Parathyroid adenoma (tissue), 2 donors: ENCODE measurements at regions not wholly inside any gene's neighbourhood (a gene's known extent, or its start where the extent isn't known, plus 50 kb on each side); places are given as distances from the start of the nearest gene placed in this dataset.

Experiments
- H2AFZ ChIP-seq: fragments of 300-600 bp; sonication (generic); one replicate; pipeline ENCODE4 v1.7.0; 2017; ENCODE audit warnings: antibody characterized with exemption, mild to moderate bottlenecking
- H3K27ac ChIP-seq: fragments of 300-600 bp; sonication (generic); one replicate; pipeline ENCODE4 v1.7.0; 2017
- H3K27me3 ChIP-seq: fragments of 300-600 bp; sonication (generic); one replicate; pipeline ENCODE4 v1.7.0; 2017; ENCODE audit warnings: low read length; ENCODE audit not compliant: control insufficient read depth, insufficient read depth
- H3K36me3 ChIP-seq: fragments of 300-600 bp; sonication (generic); one replicate; pipeline ENCODE4 v1.7.0; 2017; ENCODE audit warnings: low read length; ENCODE audit not compliant: control insufficient read depth, insufficient read depth
- H3K4me1 ChIP-seq: fragments of 300-600 bp; sonication (generic); one replicate; pipeline ENCODE4 v1.7.0; 2017; ENCODE audit warnings: control low read depth
- H3K4me2 ChIP-seq: fragments of 300-600 bp; sonication (generic); one replicate; pipeline ENCODE4 v1.7.0; 2017; ENCODE audit warnings: low read length
- H3K4me3 ChIP-seq: fragments of 300-600 bp; sonication (generic); one replicate; pipeline ENCODE4 v1.7.0; 2017; ENCODE audit warnings: low read depth, low read length
- H3K79me2 ChIP-seq: fragments of 300-600 bp; sonication (generic); one replicate; pipeline ENCODE4 v1.7.0; 2017; ENCODE audit warnings: control low read depth
- H3K9ac ChIP-seq: fragments of 300-600 bp; sonication (generic); one replicate; pipeline ENCODE4 v1.7.0; 2017; ENCODE audit warnings: mild to moderate bottlenecking
- H3K9me3 ChIP-seq: fragments of 300-600 bp; sonication (generic); one replicate; pipeline ENCODE4 v1.7.0; 2017; ENCODE audit warnings: low read length; ENCODE audit not compliant: control insufficient read depth
- TF ChIP-seq, protein P1 (sequence below): fragments of 300-600 bp; sonication (generic); IDR thresholded peaks from one replicate; pipeline ENCODE4 v1.7.0; 2017; ENCODE audit warnings: antibody characterized with exemption, mild to moderate bottlenecking
- donor health status: primary hyperparathyroidism.

DNA sequence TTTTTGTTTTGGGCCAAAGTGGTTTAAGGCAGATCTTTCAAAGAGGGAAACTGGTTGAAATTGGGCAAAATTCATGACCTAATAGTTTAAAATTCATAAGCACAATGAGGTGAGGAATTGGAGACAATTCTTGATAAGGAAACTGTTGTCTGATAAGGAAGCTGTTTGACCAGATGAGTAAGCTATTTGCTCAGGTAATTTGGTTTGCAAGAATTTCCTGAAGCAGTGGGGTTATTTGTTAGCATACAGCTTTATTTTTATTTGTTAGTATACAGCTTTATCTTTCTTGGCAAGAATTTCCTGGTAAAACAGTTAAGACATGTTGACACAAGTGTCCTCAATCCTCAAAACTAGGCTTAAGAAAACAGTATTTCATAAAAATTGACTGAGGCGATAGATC is 559.0 kb downstream of the GALC start:
- Histone ChIP-seq H3K27ac (no peak overlapping the region), H3K4me2 (no peak overlapping the region), H3K4me1 (no peaks in the 10 kb centered on the region), H3K79me2 (no peaks in the 10 kb centered on the region), H3K9me3 (no peaks in the 10 kb centered on the region), H2AFZ (no peak overlapping the region), H3K4me3 (no peak overlapping the region), H3K27me3 (no peaks in the 10 kb centered on the region), H3K9ac (no peak overlapping the region), H3K36me3 (no peaks in the 10 kb centered on the region)
- TF ChIP-seq, protein P1, sequence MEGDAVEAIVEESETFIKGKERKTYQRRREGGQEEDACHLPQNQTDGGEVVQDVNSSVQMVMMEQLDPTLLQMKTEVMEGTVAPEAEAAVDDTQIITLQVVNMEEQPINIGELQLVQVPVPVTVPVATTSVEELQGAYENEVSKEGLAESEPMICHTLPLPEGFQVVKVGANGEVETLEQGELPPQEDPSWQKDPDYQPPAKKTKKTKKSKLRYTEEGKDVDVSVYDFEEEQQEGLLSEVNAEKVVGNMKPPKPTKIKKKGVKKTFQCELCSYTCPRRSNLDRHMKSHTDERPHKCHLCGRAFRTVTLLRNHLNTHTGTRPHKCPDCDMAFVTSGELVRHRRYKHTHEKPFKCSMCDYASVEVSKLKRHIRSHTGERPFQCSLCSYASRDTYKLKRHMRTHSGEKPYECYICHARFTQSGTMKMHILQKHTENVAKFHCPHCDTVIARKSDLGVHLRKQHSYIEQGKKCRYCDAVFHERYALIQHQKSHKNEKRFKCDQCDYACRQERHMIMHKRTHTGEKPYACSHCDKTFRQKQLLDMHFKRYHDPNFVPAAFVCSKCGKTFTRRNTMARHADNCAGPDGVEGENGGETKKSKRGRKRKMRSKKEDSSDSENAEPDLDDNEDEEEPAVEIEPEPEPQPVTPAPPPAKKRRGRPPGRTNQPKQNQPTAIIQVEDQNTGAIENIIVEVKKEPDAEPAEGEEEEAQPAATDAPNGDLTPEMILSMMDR, result no peak

DNA sequence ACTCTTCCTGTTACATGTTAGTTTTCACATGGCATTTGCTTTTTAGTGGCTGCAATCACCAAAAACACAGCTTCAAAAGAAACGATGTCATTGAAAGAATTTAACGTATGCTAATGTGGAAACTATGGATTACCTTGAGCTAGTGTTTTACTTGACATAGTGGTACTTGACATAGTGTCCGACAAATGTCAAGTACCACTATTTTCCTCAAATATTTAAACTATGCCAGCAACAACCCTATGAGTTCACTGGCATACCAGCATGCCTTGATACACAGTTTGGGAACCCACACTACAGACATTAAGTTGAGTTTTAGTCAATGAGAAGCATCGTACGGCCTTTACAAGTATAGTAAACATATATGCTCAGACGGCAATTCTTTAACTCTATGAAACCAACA is 560.3 kb downstream of the GALC start:
- Histone ChIP-seq H3K4me1 (no peaks in the 10 kb centered on the region), H3K9ac (no peak overlapping the region), H3K27me3 (no peaks in the 10 kb centered on the region), H3K36me3 (no peaks in the 10 kb centered on the region), H3K9me3 (no peaks in the 10 kb centered on the region), H3K4me2 (no peak overlapping the region), H3K27ac (no peak overlapping the region), H3K79me2 (no peaks in the 10 kb centered on the region), H2AFZ (no peak overlapping the region), H3K4me3 (no peak overlapping the region)
- TF ChIP-seq, protein P1, result no peak

DNA sequence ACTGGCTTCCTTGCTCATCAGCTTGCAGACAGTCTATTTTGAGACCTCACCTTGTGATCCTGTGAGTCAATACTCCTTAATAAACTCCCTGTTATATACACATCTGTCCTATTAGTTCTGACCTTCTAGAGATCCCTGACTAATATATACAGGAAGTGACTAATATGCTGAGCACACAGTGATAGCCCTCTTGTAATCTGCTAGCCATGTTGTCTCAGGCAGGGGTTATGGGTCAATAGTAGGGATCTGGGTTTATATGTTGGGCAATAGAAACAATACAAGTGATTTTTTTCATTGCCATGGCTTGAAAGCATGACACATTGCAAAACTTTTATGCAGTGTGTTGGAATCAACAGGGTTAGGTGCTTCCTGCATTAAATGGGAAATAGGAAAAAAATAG is 562.2 kb downstream of the GALC start:
- no peak overlapping the region for H3K4me3 ChIP-seq
- no peak overlapping the region for H2AFZ ChIP-seq
- H3K9me3 ChIP-seq, result no peaks in the 10 kb centered on the region
- H3K27ac ChIP-seq, result no peak overlapping the region
- no peaks in the 10 kb centered on the region for H3K27me3 ChIP-seq
- H3K9ac ChIP-seq, result no peak overlapping the region
- no peaks in the 10 kb centered on the region for H3K79me2 ChIP-seq
- TF ChIP-seq, protein P1, result no peak
- no peaks in the 10 kb centered on the region for H3K36me3 ChIP-seq
- H3K4me2 ChIP-seq, result no peak overlapping the region
- no peaks in the 10 kb centered on the region for H3K4me1 ChIP-seq

DNA sequence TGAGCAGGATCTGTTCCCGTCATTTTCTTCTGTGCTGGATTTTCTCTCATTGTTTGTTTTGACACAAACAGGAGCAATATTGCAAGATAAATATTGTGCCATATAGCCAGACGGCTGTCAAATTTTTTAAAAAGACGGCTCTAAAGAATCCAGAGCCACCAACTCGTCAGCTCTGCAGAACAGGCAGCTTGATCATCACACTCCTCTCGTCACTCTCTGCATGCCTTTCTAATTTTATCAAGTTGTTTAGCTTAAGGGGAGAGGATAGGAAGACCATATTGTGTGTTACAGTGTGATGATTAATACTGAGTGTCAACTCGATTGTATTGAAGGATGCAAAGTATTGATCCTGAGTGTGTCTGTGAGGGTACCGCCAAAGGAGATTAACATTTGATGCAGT is 562.8 kb downstream of the GALC start:
- H3K27me3 ChIP-seq, result no peaks in the 10 kb centered on the region
- TF ChIP-seq, protein P1, result no peak
- H3K27ac ChIP-seq, result no peak overlapping the region
- no peak overlapping the region for H3K4me3 ChIP-seq
- no peaks in the 10 kb centered on the region for H3K9me3 ChIP-seq
- no peak overlapping the region for H3K4me2 ChIP-seq
- H2AFZ ChIP-seq, result no peak overlapping the region
- no peak overlapping the region for H3K9ac ChIP-seq
- no peaks in the 10 kb centered on the region for H3K36me3 ChIP-seq
- no peaks in the 10 kb centered on the region for H3K4me1 ChIP-seq
- H3K79me2 ChIP-seq, result no peaks in the 10 kb centered on the region

DNA sequence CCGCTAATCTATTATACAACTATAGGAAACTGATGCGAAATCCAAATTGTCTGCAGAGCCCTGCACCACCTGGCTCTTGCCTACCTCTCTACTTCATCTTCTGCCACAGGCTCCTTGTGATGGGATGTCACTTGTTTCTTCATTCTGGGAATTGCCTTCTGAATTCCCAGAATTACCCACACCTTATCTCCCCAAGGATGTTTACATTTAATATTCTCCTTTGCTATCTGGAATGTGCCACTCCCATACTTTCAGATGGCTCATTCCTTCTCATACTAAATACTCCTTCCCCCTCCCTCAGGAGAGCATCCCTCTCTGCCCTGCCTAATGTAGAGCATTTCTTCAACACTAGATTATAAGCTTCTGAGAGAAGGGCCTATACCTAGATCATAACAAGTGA is 573.1 kb downstream of the GALC start:
- Histone ChIP-seq H3K4me2 (no peak overlapping the region), H3K27ac (no peak overlapping the region), H3K79me2 (no peaks in the 10 kb centered on the region), H3K4me3 (no peak overlapping the region), H3K9me3 (no peaks in the 10 kb centered on the region), H3K9ac (no peak overlapping the region), H3K36me3 (no peaks in the 10 kb centered on the region), H3K4me1 (no peaks in the 10 kb centered on the region), H3K27me3 (no peaks in the 10 kb centered on the region), H2AFZ (no peak overlapping the region)
- TF ChIP-seq, protein P1, result no peak
